ENCODE measurements at regions not wholly inside any gene's neighbourhood (a gene's known extent, or its start where the extent isn't known, plus 50 kb on each side); places are given as distances from the start of the nearest gene placed in this dataset.

DNA sequence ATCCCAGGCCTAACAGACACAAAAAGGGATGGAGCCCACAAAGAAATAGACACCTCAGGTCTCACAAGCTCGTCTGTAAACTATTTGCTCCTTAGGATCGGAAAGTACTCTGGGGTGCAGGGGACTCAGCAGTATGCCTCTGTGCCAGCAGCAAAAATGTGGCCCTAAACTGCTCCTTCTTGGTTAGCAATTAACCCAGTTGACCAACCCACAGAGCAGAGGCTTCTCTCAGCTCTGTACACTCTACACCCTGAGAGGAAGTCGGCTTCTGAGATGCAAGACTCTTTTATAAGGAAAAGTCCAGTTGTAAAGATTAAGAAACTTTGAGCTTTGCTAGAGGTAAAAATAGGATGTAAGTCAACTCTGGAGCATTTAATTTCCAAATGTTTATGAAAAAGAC, 156.3 kb upstream of the PRSS58 start:
- no peak for TF ChIP-seq CTCF (IDR thresholded peaks at IDR 0.05)

GRCh38 chr7:142413280-142414000, 155.6 kb upstream of the PRSS58 start:
- no peak for TF ChIP-seq CTCF (IDR thresholded peaks at IDR 0.05)

DNA sequence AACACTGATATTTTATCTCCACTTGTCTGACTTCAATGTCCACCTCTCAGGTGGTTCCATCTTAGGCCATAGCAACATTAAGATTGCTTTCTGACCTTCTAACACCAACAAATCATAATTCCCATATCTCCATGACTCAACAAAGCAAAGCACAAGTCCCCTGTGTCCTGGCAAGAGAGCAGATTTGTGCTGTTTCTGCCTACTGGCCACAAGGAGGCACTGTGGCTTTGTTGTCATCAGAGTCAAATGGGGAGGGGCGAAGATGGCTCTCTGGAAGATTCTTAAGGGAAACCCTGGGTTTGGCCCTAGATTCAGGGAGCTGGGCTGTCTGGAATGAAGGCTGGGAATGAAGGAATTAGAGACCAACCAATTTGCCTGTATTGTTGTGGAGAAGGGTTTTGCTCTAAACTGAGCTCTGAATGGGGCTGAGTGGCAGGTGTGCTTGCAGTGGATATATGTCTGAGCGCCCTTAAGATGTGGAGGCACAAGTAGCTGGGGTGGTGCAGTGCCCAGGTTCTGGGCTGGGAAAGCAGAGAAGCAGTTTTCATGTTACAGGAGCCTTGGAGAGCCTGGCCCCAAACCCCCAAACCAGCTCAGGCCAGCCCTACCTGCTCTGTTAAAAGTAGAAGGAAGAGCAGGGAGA, 154.8 kb upstream of the PRSS58 start:
- TF ChIP-seq CTCF (IDR thresholded peaks at IDR 0.05): peak; percentile 77

DNA sequence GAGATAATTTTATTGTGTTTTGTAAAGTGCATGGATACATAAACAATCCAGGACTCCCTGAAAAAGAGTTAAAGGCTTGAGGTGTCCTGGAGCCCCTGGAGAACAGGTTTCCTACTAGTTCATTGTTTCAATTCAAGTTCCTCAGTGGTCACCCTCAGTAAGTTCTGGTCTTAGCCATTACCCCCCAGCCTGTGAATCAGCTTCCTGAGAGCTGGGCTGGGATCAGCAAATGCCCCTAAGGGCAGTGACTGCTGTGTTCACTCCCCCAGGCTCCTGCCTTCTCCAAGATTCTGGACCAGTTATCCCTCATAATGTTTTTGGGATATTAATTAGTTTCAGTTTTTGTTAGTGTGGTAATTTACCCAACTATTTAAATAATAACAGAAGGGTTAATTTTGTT, 151.6 kb upstream of the PRSS58 start:
- TF ChIP-seq CTCF (IDR thresholded peaks at IDR 0.05): no peak

GRCh38 chr7:142408794-142409193, 150.9 kb upstream of the PRSS58 start:
- TF ChIP-seq CTCF (IDR thresholded peaks at IDR 0.05): no peak

DNA sequence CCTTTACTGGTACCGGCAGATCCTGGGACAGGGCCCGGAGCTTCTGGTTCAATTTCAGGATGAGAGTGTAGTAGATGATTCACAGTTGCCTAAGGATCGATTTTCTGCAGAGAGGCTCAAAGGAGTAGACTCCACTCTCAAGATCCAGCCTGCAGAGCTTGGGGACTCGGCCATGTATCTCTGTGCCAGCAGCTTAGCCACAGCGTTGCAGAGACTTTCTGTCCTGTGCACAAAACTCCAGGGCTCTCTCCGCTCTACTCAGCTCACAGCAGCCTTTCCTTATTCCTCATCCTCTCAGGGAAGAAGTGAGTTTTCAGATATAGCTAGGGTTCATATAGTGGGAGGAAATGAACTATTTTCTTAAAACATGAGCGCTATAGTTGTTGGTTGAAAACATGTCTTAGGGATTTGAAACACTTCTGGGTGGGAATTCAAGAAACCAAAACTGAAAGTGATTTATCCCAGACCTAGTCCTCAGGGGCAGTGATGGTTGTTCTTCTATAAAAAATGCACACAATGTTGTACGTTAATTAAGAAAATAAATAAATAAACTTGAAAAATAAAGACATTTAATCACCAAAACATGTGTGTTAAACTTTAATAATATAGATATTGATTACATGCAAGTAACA, 150.2 kb upstream of the PRSS58 start:
- TF ChIP-seq CTCF (IDR thresholded peaks at IDR 0.05): no peak

GRCh38 chr7:142405122-142405765, 147.4 kb upstream of the PRSS58 start:
- TF ChIP-seq CTCF (IDR thresholded peaks at IDR 0.05): no peak

All from LNCAP (cell line).